HG02623 (cell line): ENCODE measurements at regions not wholly inside any gene's neighbourhood (a gene's known extent, or its start where the extent isn't known, plus 50 kb on each side); places are given as distances from the start of the nearest gene placed in this dataset.

Source experiments
- ATAC-seq: cut with Tn5 transposase; IDR thresholded peaks from one replicate; pipeline ENCODE4 v1.9.1; 2021; ENCODE audit warnings: moderate library complexity; ENCODE audit not compliant: unreplicated experiment

GRCh38 chr9:108618906-108619550 lies 236.8 kb downstream of the ACTL7B start:
- no peak for ATAC-seq

DNA sequence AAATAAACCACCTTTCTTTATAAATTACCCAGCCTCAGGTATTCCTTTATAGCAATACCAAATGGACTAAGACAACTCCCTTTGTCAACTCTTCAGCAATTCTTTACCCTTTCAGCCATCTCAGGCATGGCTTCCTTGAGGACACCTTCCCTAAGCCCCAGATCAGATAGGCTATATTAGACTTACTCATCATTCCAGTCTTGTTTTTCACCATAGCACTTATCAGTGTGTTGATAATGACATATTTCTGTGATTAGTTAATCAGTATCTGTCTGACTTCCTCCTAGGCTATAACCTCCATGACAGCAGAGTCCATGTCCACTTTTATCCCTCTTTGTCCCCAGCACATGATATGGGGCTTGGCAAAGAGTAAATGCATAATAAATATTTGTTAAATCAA lies 238.1 kb downstream of the ACTL7B start:
- no peak for ATAC-seq

- no peak for ATAC-seq
Measured at GRCh38 chr9:108615152-108615551, 240.6 kb downstream of the ACTL7B start.

- ATAC-seq = no peak
Measured at GRCh38 chr9:108612513-108612912, 243.3 kb downstream of the ACTL7B start.

GRCh38 chr9:108609897-108610253 lies 245.9 kb downstream of the ACTL7B start:
- ATAC-seq = no peak

DNA sequence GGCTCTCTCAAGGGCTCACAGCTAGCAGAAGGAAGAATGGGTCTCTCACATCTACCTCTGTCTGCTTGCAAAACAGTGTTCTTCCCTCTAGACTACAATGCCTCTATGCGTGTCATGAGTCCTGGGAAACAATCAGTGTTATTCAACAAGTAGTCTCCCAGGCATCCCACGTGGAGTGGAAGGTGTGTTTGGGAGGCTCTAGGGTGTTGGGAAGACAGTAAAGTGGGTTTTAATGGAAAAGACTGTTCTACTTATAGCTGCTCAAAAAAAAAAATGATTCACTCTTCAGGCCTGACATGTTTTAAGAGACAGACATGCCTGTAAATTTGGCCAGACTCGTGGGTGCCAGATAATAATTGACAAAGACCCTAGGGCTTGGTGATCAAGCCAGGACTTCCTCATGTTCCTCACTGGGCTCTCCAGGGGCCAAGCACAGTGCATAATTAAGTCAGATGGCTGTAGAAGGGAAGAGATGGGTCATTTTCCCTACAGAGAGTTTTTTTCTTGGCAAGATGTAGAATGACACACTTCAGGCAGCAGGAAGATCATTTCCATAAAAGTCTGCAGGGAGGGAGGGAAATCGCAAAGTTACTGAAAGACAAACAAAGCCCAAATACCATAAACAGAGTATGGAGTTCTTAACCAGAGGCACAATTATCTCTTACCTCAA lies 246.4 kb downstream of the ACTL7B start:
- no peak for ATAC-seq

DNA sequence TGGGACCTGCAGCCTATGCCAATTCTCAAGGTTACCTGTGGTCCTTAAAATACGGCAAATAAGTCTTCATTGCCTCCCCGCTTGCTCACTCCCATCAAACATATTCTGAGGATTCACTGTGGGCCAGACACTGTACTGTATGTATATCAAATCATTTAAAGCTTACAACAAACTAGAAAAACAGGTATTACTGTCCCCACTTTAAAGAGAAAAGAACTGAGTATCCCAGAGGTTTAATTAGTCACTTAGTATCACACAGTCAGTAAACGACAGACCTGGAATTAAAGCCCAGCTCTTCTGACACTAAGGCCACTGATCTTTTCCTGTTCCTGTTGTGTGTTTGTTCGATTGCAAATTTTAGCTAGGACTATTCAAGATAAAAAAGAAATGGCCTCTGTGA lies 248.2 kb downstream of the ACTL7B start:
- no peak for ATAC-seq

- no peak for ATAC-seq
Measured at GRCh38 chr9:108606401-108606800, 249.4 kb downstream of the ACTL7B start.

GRCh38 chr9:108603141-108603540 lies 252.6 kb downstream of the ACTL7B start:
- no peak for ATAC-seq

GRCh38 chr9:108600896-108601295 lies 254.9 kb downstream of the ACTL7B start:
- ATAC-seq = no peak

DNA sequence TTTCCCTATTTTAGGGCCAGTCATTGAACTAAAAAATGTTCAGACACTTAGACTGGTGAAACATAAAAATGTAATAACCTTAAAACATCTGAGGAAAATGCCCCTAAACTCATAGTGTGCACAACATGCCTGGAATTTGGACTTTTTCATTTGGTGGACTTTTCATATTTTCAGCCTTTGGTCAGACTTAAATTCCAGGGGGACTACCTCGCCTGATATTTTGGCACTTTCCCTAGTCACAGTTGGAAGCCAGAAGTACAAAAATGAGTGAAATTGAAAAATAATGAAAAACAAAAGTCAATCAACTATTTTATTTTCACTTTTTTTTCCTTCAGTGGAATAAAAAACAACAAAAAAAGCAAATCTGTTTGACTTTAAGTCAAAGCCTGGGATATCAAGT lies 256.2 kb downstream of the ACTL7B start:
- no peak for ATAC-seq

- no peak for ATAC-seq
Measured at GRCh38 chr9:108591121-108591520, 264.7 kb downstream of the ACTL7B start.

- ATAC-seq = no peak
Measured at GRCh38 chr9:108588246-108588645, 267.5 kb downstream of the ACTL7B start.

DNA sequence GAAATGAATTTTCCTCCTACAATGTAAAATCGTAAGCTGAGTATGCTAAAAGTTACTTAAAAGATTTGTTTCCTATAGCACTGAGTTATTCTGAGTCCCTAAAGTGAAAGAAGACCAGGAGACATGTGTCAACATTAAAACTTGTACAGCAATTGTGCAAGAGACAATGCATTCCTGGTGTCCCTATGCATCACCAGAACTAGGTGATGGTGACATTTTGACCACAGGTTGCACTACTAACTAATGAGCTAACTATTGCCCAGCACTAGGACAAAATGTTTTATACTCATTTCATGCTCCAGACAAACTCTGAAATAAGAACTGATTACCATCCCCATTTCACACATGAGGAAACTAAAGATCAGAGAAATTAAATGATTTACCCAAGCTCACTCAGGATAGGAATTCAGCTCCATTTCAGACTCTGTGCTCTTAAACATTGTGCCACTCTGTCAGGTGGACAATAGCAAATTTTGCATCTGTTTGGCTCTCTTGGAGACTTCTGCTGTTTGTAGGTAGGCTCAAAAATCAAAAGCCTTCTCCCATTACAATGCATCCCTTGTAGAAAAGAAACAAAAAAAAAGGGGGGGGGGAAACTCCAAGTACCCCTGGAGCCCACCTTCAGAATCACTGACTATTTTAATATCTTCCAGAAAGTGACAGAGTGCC lies 269.2 kb downstream of the ACTL7B start:
- ATAC-seq = no peak

GRCh38 chr9:108584860-108585259 lies 270.9 kb downstream of the ACTL7B start:
- ATAC-seq = no peak

- ATAC-seq = no peak
Measured at GRCh38 chr9:108582726-108583125, 273.1 kb downstream of the ACTL7B start.

- no peak for ATAC-seq
Measured at GRCh38 chr9:108579757-108580439, 275.9 kb downstream of the ACTL7B start.

GRCh38 chr9:108575276-108575675 lies 280.5 kb downstream of the ACTL7B start:
- ATAC-seq = no peak

- ATAC-seq = no peak
Measured at GRCh38 chr9:108569624-108570023, 286.2 kb downstream of the ACTL7B start.

GRCh38 chr9:108568093-108568492 lies 287.7 kb downstream of the ACTL7B start:
- ATAC-seq = no peak

DNA sequence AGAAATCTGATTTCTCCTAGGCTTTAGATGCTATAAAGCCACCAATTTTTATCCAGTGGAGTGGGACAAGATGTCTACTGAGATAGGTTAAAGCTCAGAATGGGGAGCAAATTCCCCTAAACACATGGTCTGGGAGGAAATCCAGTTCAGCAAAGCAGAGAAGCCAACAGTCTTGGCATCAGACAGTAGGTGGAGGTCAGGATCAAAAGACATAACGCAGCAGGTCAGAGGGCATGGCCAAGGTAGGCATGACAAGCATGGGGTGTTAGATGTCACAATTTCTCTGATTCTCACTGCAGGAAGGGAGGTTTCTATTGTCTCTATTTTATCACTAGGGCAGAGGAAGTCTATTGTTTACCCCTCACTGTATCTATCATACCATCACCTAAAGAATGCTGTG lies 288.2 kb downstream of the ACTL7B start:
- ATAC-seq = no peak
